Hindlimb muscle (tissue), 1 donor: ENCODE measurements at regions not wholly inside any gene's neighbourhood (a gene's known extent, or its start where the extent isn't known, plus 50 kb on each side); places are given as distances from the start of the nearest gene placed in this dataset.

Source experiments
- DNase-seq: peaks from one replicate; pipeline ENCODE4 v3.0.0-alpha.2; 2013

DNA sequence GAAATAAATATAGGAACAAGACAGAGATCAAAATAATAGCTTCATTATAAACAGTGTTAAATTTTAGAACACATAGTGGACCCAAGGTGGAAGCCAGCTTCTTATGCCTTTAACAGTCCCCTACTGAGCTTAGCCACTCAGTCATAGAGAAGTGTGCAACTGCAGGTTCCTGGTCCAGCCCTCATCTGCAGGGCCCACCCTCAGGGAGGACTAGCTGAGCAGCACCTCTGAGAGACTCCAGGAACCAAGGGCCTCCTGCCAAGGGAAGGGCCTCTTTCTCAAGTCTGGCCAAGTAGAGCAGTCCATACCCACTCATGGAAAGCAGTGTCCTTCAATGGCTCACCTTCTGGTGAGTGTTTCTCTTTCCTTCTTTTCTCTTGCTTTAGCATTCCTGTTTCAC, 173.7 kb upstream of the PRPS1L1 start:
- no peak for DNase-seq

DNA sequence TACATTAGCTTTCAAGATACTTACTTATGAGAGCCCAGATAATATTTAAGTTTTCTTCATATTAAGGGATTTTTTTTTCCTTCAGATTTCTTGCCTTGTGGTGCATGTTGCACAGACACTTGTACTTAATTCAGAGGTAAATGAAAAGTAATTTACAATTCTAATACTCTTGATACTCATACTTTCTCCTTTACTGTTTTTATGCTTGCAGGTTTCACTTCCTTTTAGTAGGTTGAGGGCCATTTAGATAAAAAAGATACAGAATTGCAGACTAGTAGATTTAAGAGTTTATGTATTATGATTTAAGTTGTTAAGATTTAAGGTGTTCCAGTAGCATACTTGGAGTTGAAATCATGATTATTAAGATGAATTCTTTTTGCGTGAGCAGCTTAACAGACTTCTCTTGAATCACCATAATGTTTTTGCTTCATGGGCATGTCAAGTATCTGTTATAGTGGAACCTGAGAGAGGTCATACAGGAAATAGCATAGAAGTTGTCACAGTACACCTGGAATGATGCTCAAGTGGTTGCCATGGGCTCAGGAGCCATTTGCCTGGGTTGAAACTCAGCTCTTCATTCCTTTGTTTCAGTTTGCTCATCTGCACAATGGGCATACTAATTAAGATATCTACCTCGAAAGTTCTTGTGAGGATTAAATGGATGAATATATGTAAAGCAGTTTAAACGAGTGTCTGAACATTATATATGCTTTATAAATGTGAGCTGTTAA, 174.8 kb upstream of the PRPS1L1 start:
- no peak for DNase-seq

DNA sequence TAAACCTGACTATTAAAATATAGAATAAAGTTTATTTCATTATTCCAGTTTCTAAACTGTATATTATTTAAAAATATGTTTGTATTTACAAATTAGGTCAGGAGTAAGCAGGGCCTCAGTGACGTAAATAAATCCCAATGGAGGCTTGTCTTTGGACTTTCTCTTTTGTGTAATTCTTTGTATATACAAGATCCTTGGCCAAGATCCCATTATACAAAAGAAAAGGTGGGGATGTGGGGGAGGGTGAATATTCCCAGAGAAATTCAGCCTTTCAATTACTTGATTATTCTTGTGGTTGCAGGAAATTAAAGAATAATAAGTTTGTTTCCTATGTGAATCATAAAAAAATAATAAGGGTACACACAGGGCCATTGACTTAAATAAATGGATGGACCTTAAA, 178.7 kb upstream of the PRPS1L1 start:
- no peak for DNase-seq

DNA sequence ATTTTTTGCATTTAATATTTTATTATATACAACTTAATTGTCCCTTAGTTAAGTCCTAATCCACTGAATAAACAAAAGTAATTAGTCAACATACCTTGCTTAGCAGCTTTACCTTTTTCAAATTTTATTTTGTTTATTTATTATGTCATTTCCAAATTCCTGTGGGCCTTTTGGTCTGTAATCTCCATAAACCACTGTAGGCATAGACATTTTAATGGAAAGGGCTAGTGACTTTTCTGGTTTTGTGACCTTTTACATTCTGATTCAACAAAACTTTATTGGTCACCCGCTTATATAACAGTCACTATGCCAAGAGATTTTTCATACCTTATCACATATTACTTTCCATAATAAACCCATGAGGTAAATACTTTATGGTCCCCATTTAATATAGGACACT, 181.3 kb upstream of the PRPS1L1 start:
- no peak for DNase-seq

DNA sequence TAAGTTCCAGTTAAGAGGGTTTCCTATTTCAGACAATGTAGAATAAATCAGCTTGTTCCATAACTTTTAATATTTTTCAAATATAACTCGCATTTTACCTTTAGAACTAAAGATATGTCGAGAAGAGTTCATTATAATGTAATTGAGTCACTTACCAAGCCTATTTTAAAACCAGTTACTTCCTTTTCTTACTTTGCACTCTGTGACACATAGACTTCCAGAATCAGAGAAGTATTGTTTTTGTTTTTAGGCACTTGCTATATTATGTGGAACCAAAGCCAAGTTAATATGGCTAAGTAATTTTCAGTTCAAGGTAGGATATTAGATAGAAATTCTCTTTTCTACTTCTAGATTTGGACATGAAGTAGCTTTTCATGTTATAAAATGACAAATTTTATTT, 182.7 kb upstream of the PRPS1L1 start:
- DNase-seq, result no peak

DNA sequence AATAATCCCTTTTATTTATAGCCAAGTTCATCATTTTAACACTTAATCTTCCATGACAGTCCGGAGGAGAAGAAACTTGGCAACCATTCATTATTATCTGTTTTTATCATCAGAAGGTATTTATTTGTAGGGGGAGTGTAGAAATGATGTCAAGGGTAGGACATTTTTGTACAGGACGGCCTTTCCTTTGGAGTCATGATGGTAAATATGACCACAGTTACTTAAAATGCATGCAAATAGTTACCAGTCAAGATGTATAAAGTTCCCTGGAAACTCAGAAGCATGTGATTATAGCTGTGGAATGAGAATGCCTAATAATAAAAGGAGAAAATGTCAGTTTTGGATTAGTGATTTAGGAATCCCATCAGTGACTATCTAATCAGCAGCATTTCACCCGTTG, 183.1 kb upstream of the PRPS1L1 start:
- DNase-seq, result no peak

DNA sequence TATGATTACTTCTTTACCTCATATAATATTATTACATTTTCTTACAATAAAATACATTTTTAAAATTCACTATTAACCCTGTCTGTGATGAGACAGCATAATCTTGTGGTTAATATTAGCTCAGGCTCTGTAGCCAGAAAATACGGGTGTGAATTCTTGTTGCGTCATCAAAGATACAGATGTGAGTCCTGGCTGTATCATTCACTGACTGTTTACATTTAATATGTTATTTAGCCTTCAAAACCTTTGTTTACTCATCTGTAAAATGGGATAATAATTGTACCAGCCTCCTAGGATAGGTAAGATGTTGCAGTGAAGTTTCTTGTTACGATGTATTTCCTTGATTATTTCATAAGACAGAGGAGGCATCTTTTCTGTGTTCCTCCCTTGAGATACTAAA, 184.7 kb upstream of the PRPS1L1 start:
- no peak for DNase-seq

DNA sequence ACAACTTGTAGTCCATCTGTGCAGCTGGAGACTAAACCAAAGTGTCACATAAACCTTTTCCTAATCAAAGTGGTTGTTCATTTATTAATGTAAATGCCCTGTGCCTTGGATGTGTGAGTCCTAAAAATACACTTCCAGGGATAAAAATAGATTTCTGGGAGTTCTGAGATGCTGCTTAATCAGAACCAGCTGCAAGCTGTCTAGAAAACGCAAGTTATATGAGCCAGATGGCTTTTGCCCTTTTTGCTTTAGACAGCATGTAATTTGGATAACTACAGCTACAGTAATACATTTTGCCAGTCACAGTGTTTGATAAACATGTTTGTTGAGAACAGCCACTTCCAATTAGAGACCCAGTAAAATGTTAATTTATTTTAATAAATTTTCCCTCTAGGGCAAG, 185.1 kb upstream of the PRPS1L1 start:
- peak; percentile 62 for DNase-seq

DNA sequence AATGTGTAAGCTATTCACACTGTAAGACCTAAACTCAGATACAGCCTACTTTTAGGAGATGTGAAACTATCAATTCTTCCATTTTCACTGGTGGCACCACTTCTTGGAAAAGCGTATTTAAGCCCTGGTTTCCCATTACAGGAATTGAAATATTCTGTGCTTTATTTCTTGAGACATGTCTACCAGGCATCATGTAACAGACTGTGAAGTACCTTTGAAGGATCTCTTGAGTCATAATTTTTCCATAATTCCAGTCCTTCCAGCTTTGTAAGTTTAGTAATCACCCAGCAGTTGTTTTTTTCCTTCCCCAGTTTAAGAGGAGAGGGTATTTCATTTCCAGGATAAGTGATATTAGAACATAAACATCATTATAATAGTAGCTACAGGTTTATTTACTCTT, 186.0 kb upstream of the PRPS1L1 start:
- no peak for DNase-seq

DNA sequence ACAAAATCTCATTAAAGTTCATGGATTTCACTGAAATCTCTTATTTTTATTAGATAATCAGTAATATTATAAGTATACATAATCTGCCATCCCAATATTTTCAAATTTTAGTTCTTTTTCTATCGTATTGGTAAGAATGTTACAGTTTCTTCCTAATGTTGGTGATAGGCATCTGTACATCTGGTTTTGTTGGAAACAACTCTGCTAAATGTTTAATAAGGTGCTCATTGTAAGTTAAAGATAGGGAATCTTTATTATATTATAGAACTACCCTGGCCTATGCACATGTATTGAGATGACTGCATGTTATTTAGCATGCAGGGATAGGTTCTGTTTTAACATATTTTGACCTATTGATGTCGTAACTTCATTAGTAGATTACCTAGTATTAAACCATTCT, 188.6 kb upstream of the PRPS1L1 start:
- DNase-seq, result no peak

DNA sequence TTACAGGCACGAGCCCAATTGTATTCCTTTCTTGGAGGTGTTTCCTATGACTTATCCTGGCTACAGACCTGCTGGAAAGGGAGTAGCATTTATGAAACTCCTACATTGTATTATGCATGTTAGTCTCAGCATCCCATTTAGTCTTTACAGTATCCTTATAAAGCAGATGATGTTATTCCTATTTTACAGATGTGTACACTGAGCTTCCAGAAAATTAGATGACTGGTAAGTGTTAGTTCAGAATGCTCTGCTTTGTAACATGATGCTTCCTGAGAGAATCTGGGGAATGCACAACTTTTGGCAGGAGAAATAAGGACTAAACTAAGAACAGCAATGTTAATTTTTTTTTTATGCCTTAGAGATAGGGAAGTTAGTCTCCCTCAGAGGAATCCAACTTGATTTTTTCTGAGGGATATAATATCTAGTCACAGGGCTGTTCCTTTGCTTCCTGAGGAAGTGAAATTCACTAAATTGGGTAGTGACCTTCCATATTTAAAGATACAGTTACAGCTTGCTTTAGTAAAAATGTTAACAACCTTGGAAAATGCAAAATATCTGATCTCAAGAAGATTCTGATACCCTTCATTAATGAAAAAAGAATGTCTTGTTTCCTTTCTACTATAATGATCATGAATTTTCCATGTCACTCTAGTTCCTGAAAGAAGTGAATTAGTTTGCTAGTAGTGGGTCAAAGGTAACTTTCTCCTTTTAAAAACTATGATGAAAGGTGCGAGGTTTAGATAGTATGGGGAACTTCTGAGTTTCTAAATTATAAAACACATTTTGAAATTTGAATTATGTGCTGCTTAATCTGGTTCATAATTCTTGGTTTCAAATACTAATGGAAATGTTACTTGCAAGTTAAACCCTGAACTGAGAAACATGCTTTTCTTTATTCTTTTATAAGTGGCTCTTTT, 194.0 kb upstream of the PRPS1L1 start:
- no peak for DNase-seq

DNA sequence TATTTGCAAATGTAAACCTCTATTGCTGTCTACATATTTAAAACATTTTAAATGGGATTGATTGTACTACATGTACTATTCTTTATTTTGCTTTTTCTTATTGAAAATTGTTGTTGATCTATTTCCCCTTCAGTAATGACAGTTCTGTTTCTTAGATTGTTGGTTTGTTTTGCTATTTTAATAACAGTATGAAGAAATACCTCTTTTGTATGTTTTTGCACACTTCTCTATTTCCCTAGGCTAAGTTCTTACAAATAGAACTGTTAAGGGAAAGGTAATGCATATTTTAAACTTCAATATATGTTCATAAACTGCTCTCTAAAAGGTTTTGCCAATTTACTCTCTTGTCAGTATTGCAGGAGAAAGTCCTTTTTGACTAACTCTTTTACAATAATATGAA, 195.0 kb upstream of the PRPS1L1 start:
- no peak for DNase-seq

DNA sequence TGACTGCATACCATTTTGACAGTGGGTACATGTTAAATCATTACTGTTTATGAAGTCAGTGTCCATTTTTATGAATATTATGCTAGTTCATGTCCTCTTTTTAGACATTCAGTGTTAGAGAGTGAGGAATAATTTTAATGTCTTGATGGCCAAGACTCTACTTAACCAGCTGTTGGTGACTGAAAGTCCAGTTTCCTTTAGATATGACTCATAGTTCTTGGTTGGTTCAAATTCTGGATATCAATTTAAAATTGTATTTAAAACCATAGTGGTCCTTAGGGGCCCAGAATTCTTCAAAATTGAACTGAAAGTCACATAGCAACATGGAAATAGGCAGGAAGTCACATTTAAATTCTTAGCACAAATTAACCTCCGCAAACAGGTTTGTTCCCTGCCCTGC, 196.5 kb upstream of the PRPS1L1 start:
- no peak for DNase-seq

DNA sequence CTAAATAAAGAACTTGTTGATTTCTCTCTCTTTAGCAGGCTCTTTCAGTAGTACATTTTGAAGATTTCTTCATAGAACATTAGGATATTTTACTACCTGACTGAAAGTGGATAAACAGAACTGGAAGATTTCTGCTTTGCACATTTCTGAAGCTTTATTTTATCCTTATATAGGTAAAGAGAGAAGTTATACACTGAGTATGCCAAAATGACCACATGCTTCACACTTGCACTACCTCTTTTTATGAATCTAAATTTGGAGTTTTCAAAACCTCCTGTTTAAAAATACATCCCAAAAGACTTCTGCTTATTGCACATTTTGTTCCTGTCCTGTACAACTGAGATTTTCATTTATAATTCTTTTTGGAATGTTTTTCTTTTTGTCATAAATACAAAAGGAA, 197.4 kb upstream of the PRPS1L1 start:
- DNase-seq, result no peak

DNA sequence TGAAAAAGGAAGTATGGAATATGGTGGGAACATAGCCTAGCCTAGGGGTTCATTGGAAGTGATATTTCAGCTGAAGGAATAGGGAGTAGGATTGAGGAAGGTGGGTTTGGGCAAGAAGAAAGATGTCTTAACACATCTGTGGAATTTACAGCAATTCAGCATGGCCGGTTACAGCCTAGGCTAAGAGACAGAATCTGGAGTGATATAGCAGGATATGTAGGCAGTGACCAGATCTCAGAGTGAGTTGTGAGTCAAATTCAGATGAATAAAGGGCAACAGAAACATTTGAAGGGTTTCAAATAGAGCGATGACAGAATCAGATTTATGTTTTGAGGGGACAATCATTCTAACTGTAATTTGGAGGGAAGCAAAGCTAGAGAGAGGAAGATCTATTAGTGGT, 199.0 kb upstream of the PRPS1L1 start:
- DNase-seq, result no peak

DNA sequence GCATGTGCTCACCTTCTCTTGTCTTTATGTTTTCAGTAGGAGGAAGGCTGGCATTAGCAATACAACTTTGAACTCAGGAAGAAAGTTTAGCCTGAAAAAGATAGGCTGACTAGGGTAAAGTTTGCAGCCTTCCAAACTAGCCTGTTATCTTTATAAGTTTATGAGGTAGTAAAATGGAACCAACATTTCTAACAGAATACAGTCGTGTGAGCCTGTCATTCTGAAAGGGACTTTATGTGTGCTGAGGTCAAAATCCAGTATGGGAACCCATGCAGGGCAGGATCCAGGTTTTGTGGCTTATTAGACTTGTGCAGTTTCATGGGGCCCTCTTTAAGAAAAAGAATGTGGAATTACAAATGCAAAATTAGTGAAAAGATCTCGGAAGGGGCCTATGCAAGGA, 201.0 kb upstream of the PRPS1L1 start:
- no peak for DNase-seq

DNA sequence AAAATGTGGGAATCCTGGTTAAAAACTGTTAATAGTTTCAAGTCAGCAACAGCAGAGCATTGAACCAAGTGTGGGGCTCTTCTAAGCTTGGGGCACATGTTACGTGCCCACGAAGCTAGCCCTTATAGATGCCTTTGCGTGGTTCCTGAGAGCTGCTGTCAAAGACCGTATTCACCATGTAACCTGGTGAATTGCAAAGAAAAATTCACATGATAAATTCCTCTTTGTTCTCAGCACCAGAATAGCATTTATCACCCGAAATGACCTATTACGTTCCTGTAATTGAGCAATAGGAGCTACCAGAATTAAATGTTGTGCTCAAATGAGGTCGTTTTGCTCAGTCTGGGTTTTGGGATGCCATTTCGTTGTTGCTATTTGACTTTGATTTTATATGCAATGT, 202.6 kb upstream of the PRPS1L1 start:
- DNase-seq, result no peak

DNA sequence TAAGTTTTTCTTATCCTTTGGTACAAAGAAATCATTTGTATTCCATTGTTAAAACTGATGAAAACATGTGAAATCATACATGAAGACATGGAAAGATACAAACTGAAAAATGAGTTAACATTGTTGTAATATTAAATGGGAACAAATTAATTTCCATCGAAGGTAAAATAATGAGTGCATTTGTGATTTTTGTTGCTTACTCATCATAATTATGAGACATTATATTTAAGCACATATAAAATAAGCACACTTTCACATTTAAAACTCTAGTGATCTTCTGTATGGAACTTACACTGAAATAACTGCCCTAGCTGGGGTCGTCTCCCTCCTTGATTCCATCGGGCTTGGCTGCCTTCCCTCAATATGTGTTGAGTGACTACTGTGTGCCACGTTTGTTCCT, 204.2 kb upstream of the PRPS1L1 start:
- no peak for DNase-seq

DNA sequence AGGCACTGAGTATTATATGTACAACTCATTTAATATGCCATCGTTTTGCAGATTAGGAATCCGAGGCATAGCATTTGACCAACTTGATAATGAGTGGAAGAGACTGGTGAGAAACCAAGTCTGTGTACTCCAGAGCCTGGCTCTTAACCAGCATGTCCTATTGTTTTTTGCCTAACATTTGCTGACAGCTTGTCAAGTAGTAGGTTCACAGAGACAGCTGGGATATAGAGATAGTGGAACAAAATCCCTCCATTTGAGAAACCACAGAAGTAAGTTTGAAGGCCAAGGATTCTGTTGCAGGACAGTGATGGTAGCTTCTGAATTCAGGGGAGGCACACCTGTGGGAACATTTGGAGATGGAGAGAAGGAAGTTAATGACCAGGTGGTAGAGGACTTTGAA, 206.9 kb upstream of the PRPS1L1 start:
- DNase-seq, result no peak

DNA sequence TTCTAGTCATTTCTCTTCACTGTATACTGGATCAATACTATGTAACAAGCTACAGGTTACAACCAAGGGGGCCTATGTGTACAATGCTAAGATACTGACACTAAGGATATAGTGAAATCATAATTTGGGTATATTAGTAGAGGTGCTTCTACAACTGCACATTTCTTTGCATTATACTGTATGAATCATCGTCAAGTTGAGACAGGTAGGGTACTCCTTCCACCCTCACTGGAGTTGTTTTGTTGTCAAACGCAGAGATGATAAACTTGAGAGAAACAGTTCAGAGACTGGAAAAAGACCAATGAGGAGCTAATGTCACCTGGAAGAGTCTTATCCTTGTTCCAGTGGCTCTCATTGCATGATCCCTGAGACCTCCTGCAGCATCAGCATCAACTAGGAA, 208.2 kb upstream of the PRPS1L1 start:
- no peak for DNase-seq

DNA sequence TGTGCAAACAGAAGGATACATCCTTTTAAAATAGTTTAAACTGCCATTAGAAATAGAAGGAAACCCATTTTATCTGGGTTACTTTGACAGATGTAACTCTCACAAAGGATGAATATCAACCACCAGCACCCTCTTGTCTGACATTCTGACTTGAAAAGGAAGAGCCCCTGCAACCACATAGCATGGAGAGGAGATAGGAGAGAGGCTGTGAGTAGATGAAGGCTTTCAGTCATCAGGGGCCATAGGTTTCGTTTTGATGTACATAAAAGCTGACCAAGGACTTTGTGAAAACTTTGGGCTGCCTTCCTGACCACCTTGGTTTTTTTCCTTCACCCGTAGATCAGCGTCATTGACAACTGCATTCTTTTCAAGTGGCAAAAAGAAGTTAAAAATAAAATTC, 211.6 kb upstream of the PRPS1L1 start:
- no peak for DNase-seq

DNA sequence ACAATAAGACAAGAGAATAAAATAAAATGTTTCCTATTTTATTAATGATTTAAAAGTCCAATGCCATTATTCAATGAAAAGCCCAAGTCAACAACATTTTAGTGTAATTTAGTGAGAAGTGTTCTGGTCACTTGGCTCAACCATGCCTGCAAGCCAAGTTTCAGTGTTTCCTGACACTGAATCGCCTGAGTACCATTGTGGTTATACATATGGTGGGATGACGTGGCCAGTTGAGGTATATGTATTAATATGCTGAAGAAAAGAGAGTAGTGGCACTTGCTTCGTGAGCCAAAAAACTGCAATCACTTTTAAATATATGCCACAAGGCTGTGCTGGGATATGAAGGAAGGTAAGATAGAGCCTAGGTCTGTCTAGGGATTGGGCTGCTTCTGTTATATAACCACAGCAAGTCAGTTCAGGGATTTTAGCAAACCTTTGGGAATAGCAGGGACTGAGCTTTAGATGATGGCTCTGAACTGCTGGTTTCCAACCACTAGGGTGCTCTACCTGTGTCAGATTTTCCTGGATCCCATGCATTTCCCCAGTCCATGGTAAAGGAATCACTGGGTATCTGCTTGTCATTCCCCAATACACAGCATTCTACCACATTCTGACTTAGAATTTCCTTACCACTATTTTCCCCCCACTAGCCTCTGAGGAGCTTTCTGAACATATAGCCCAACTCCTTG, 214.0 kb upstream of the PRPS1L1 start:
- no peak for DNase-seq

DNA sequence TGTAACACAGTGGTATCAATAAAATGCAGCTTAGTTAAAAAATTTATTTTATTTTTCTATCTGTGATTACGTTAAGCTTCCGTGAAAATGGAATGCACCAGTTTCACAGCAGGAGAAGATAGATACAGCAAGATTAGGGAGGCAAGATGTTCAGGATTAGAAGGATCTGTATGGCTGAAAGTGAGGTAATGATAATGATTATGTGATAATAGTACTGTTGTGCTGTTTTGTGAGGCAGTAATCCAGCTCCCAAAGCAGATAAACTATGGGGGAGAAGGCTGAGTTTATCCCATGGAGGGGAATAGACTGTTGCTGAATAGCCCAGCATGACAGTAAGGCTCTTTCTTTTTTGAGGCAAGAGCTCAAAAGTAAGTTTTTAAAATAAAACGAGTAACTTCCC, 216.1 kb upstream of the PRPS1L1 start:
- no peak for DNase-seq

DNA sequence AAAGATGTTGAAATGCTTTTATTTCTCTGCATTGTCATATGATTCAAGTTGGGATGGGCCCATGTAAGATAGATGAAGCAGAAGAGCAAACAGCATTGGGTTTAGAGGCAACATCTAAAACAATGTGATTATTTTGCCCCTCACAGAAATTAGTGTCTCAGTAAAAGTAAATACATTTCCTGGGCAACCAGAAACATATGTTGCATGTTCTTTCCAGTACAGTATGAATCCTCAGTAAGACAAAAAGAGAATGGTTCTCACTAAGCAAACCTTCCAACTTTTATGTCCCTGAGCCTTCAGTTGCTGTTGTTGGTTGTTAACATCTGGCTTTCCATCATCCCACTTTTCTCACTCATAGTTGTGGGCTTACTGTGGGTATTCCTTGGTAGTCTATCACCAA, 222.5 kb upstream of the PRPS1L1 start:
- no peak for DNase-seq
